Colonic mucosa (tissue), 4 donors: ENCODE measurements at regions not wholly inside any gene's neighbourhood (a gene's known extent, or its start where the extent isn't known, plus 50 kb on each side); places are given as distances from the start of the nearest gene placed in this dataset.

Experiments used
- DNase-seq: peaks from one replicate; pipeline ENCODE4 v3.0.0-alpha.2; 2020
- H3K27ac ChIP-seq: fragments of 200-600 bp; one replicate; pipeline ENCODE4 v1.8.0; 2021
- H3K27me3 ChIP-seq: fragments of 200-600 bp; one replicate; pipeline ENCODE4 v1.8.0; 2021
- H3K36me3 ChIP-seq: fragments of 200-600 bp; one replicate; pipeline ENCODE4 v1.8.0; 2021
- H3K4me1 ChIP-seq: fragments of 200-600 bp; one replicate; pipeline ENCODE4 v1.8.0; 2021; ENCODE audit warnings: mild to moderate bottlenecking
- H3K4me3 ChIP-seq: fragments of 200-600 bp; one replicate; pipeline ENCODE4 v1.8.0; 2021
- H3K9ac ChIP-seq, 2 donors: one replicate each; pipeline ENCODE4 v1.7.0; 2013; ENCODE audit warnings: control low read depth in 2 of 2, low read depth in 2 of 2, low read length in 2 of 2
- H3K9me3 ChIP-seq: fragments of 200-600 bp; one replicate; pipeline ENCODE4 v1.8.0; 2021
- CTCF ChIP-seq: fragments of 200-600 bp; IDR thresholded peaks from one replicate; pipeline ENCODE4 v1.8.0; 2022; ENCODE audit warnings: antibody characterized with exemption, mild to moderate bottlenecking
- intact Hi-C: fragments of 100-400 bp; cut with DNase I; formaldehyde crosslinking; loops from one replicate; pipeline ENCODE4 v1.14.1; 2022
- donor health status: healthy.
- donor health status: DM: no; HTN: no; CAD: no.
- donor health status: DM: no; HTN: no; CAD: no.

GRCh38 chr1:14468751-14469150 lies 129.7 kb upstream of the KAZN start:
- no peak overlapping the region for H3K4me3 ChIP-seq
- no peak for TF ChIP-seq CTCF
- intact Hi-C loops = no loop called here
- no peaks in the 10 kb centered on the region for H3K4me1 ChIP-seq
- no peaks in the 10 kb centered on the region for H3K36me3 ChIP-seq
- H3K9me3 ChIP-seq = no peaks in the 10 kb centered on the region
- no peak overlapping the region for H3K9ac ChIP-seq
- no peak overlapping the region for H3K27ac ChIP-seq
- H3K27me3 ChIP-seq = no peaks in the 10 kb centered on the region
- no peak for DNase-seq

- H3K9ac ChIP-seq = no peak overlapping the region
- TF ChIP-seq CTCF = no peak
- H3K9me3 ChIP-seq = no peaks in the 10 kb centered on the region
- H3K27ac ChIP-seq = no peak overlapping the region
- no peak overlapping the region for H3K4me3 ChIP-seq
- intact Hi-C loops = no loop called here
- H3K4me1 ChIP-seq = no peaks in the 10 kb centered on the region
- H3K36me3 ChIP-seq = no peaks in the 10 kb centered on the region
- no peak for DNase-seq
- no peaks in the 10 kb centered on the region for H3K27me3 ChIP-seq
Measured at GRCh38 chr1:14470802-14471201, 127.7 kb upstream of the KAZN start.

- no peaks in the 10 kb centered on the region for H3K9me3 ChIP-seq
- no peaks in the 10 kb centered on the region for H3K4me1 ChIP-seq
- no peak for TF ChIP-seq CTCF
- no peak overlapping the region for H3K4me3 ChIP-seq
- intact Hi-C loops = no loop called here
- no peaks in the 10 kb centered on the region for H3K36me3 ChIP-seq
- H3K9ac ChIP-seq = no peak overlapping the region
- H3K27me3 ChIP-seq = no peaks in the 10 kb centered on the region
- DNase-seq = no peak
- no peak overlapping the region for H3K27ac ChIP-seq
Measured at GRCh38 chr1:14474856-14475255, 123.6 kb upstream of the KAZN start.

- no peak for TF ChIP-seq CTCF
- Histone ChIP-seq H3K27ac (no peak overlapping the region), H3K4me1 (no peaks in the 10 kb centered on the region), H3K27me3 (no peaks in the 10 kb centered on the region), H3K4me3 (no peak overlapping the region), H3K9me3 (no peaks in the 10 kb centered on the region), H3K36me3 (no peaks in the 10 kb centered on the region), H3K9ac (no peak overlapping the region)
- no peak for DNase-seq
- intact Hi-C loops = no loop called here
Measured at GRCh38 chr1:14476170-14476955, 122.1 kb upstream of the KAZN start.

- Histone ChIP-seq H3K4me1 (no peaks in the 10 kb centered on the region), H3K27me3 (no peaks in the 10 kb centered on the region), H3K27ac (no peak overlapping the region), H3K9ac (no peak overlapping the region), H3K36me3 (no peaks in the 10 kb centered on the region), H3K9me3 (no peaks in the 10 kb centered on the region), H3K4me3 (no peak overlapping the region)
- no peak for TF ChIP-seq CTCF
- intact Hi-C loops = no loop called here
- no peak for DNase-seq
Measured at GRCh38 chr1:14478120-14478519, 120.4 kb upstream of the KAZN start.
